ENCODE measurements at regions not wholly inside any gene's neighbourhood (a gene's known extent, or its start where the extent isn't known, plus 50 kb on each side); places are given as distances from the start of the nearest gene placed in this dataset.

GRCh38 chr18:47618758-47619157 lies 311.7 kb downstream of the SMAD2 start:
- no peak overlapping the region for H3K18ac ChIP-seq (ENCODE audit: low read depth, low read length)
- H3K79me1 ChIP-seq (ENCODE audit: low read depth in 1 of 2, low read length in 2 of 2), result no peaks in the 10 kb centered on the region
- H3K14ac ChIP-seq (replicated peaks; ENCODE audit: low read depth, low read length), result no peak overlapping the region
- no peak overlapping the region for H2AFZ ChIP-seq (replicated peaks; ENCODE audit: low read length, poor library complexity)
- H3K9me3 ChIP-seq (ENCODE audit: control insufficient read depth, insufficient read depth, low read length), result peaks cover 7% of the 10 kb centered on the region; the same call in 1 of the 2 replicates
- no peak overlapping the region for H3K4me3 ChIP-seq (ENCODE audit: insufficient read depth, low read depth, low read length)
- DNase-seq (no peak), ATAC-seq (ENCODE audit: low read depth) (no peak)
- no peaks in the 10 kb centered on the region for H3K36me3 ChIP-seq (ENCODE audit: control insufficient read depth, insufficient read depth, low read length)
- H3K9me1 ChIP-seq (ENCODE audit: insufficient read depth, low read length), result no peaks in the 10 kb centered on the region
- H3K27ac ChIP-seq (ENCODE audit: insufficient read depth, low read length), result no peak overlapping the region
- no peak overlapping the region for H2BK120ac ChIP-seq (ENCODE audit: low read depth, low read length)
- H4K91ac ChIP-seq (ENCODE audit: insufficient read depth, low read depth, low read length), result no peak overlapping the region
- no peak overlapping the region for H3K56ac ChIP-seq (ENCODE audit: extremely low read depth, insufficient read depth, low read length)
- no peak overlapping the region for H3K23ac ChIP-seq (ENCODE audit: low read depth, low read length)
- ChIA-PET CTCF (no interaction called here), POLR2A (ENCODE audit: unreplicated experiment) (no interaction called here)
- intact Hi-C loops (cut with micrococcal nuclease), result no loop called here
- H2BK20ac ChIP-seq (ENCODE audit: low read depth, low read length), result no peak overlapping the region
- no peak overlapping the region for H4K8ac ChIP-seq (ENCODE audit: low read depth in 2 of 2, low read length in 2 of 2)
- in situ Hi-C loops (cut with MboI; ENCODE audit: low sequenced_read_pairs), result no loop called here
- dilution Hi-C loops (cut with HindIII; ENCODE audit: low sequenced_read_pairs, unreplicated experiment), result no loop called here
- H4K5ac ChIP-seq (ENCODE audit: low read depth, low read length), result no peak overlapping the region
- H2BK5ac ChIP-seq (ENCODE audit: low read depth, low read length, poor library complexity, severe bottlenecking), result no peak overlapping the region
- no peak overlapping the region for H2AK5ac ChIP-seq (ENCODE audit: low read depth, low read length)
- H2AK9ac ChIP-seq (replicated peaks; ENCODE audit: low read depth, low read length, poor library complexity), result no peak overlapping the region
- no peak for TF ChIP-seq MAFK (IDR thresholded peaks at IDR 0.05; ENCODE audit: low read depth, low read length)
- no peak for TF ChIP-seq RCOR1 (IDR thresholded peaks at IDR 0.05; ENCODE audit: insufficient replicate concordance, low read length)
- no peak for TF ChIP-seq MAZ (IDR thresholded peaks at IDR 0.05; ENCODE audit: borderline replicate concordance, low read depth, low read length)
- TF ChIP-seq FOS (IDR thresholded peaks at IDR 0.05; ENCODE audit: low read depth, low read length), result no peak
- TF ChIP-seq MXI1 (IDR thresholded peaks at IDR 0.05; ENCODE audit: borderline replicate concordance, low read depth, low read length), result no peak
- H3K4me2 ChIP-seq (ENCODE audit: low read depth, low read length), result no peak overlapping the region
- H4K20me1 ChIP-seq (ENCODE audit: insufficient read depth, low read length), result no peaks in the 10 kb centered on the region
- BruUV-seq (replicated peaks), result no TSS peak
- H3K4me1 ChIP-seq (ENCODE audit: control insufficient read depth, insufficient read depth, low read length), result no peaks in the 10 kb centered on the region
- WGBS, 2 experiments (ENCODE audit: extremely low coverage in 2 of 2, insufficient read length in 1 of 2), result no CpG with 5 or more reads among the region's 3 CpGs
- no peak overlapping the region for H3K4ac ChIP-seq (ENCODE audit: low read depth, low read length)
- H3K9ac ChIP-seq (ENCODE audit: low read depth, low read length), result no peak overlapping the region
- H3K27me3 ChIP-seq (ENCODE audit: control insufficient read depth, insufficient read depth, low read length), result no peaks in the 10 kb centered on the region
- no peak overlapping the region for H2BK15ac ChIP-seq (ENCODE audit: low read depth, low read length)
